GM12872 (cell line): ENCODE measurements at regions not wholly inside any gene's neighbourhood (a gene's known extent, or its start where the extent isn't known, plus 50 kb on each side); places are given as distances from the start of the nearest gene placed in this dataset.

Experiments used
- TF ChIP-seq, protein P1 (sequence below): IDR thresholded peaks from 3 replicates; pipeline ENCODE4 v1.5.1; 2011; ENCODE audit warnings: low read depth, mild to moderate bottlenecking, low read length, moderate library complexity; ENCODE audit not compliant: insufficient read depth

DNA sequence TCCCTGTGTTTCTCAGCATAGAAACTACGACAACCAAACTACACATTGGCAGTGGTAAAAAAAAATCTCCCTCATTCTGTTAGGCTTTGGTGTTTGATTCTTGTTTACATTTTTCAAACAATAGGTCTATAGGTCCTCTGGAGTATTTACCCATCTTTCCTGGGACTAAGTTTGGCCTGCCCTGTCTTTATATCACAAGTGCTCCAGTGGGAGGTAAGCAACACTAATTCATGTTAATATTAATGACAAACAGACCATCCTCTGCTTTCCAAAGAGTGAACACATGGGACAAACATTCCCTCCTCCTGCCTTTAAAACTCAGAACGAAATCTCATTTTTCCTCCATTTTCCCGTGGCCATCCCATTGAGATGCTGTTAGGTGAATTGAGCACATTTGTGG lies 514.1 kb upstream of the INTU start:
- TF ChIP-seq, protein P1, sequence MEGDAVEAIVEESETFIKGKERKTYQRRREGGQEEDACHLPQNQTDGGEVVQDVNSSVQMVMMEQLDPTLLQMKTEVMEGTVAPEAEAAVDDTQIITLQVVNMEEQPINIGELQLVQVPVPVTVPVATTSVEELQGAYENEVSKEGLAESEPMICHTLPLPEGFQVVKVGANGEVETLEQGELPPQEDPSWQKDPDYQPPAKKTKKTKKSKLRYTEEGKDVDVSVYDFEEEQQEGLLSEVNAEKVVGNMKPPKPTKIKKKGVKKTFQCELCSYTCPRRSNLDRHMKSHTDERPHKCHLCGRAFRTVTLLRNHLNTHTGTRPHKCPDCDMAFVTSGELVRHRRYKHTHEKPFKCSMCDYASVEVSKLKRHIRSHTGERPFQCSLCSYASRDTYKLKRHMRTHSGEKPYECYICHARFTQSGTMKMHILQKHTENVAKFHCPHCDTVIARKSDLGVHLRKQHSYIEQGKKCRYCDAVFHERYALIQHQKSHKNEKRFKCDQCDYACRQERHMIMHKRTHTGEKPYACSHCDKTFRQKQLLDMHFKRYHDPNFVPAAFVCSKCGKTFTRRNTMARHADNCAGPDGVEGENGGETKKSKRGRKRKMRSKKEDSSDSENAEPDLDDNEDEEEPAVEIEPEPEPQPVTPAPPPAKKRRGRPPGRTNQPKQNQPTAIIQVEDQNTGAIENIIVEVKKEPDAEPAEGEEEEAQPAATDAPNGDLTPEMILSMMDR, result no peak

- TF ChIP-seq, protein P1, result no peak
Observed at GRCh38 chr4:127120441-127121090, 512.2 kb upstream of the INTU start.

GRCh38 chr4:127124919-127125318 lies 507.8 kb upstream of the INTU start:
- TF ChIP-seq, protein P1, result no peak

DNA sequence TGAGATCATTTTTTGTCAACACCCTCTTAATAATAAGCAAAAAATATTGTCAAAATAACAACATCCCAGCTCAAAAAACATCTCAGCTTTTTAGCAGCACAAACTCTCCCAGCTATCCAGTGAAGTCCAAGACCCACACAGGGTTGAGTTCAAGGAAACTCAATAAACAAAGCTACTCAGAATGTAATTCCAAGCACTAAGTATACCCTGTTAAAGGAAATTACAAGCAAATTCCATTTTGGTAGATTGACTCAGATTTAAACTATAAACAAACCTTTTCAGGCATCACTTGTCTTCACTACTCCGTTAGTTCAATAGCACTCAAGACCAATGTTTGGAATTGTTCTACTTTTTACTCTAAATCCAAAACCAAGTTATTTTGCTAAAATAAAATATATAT lies 506.0 kb upstream of the INTU start:
- TF ChIP-seq, protein P1, result no peak

- TF ChIP-seq, protein P1, result no peak
Observed at GRCh38 chr4:127131527-127131926, 501.2 kb upstream of the INTU start.

GRCh38 chr4:127134490-127134889 lies 498.3 kb upstream of the INTU start:
- TF ChIP-seq, protein P1, result no peak

DNA sequence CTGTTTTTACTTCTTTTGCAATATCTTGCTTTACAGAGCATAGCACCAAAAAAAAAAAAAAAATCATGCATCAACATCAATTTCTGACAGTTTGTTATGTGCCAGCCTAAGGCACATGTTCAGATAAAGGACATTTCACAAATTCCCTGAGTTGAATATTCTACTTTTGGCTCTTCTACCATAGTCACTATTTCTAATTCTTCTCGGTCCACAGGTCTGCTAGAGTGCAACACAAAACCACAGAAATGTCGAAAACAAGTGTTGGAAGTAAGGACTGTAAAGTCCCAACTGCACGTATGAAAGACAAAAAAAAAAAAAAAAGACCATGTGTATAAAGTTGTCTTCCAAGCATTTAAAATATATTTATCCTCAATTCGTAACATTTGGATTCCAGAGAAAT lies 494.2 kb upstream of the INTU start:
- TF ChIP-seq, protein P1, result no peak
